Smooth muscle cell (in vitro differentiated cells): ENCODE measurements at regions not wholly inside any gene's neighbourhood (a gene's known extent, or its start where the extent isn't known, plus 50 kb on each side); places are given as distances from the start of the nearest gene placed in this dataset.

Experiments
- DNase-seq: peaks from one replicate; lab custom pipeline; 2025; ENCODE audit not compliant: unreplicated experiment; lab: John Stamatoyannopoulos, UW
- H2AFZ ChIP-seq: fragments of 200-600 bp; sonication (generic); 2 replicates; pipeline ENCODE4 v1.6.0; 2016; ENCODE audit warnings: antibody characterized with exemption, low read depth, mild to moderate bottlenecking
- H3F3A ChIP-seq: fragments of 200-600 bp; sonication (generic); 2 replicates; pipeline ENCODE4 v1.6.0; 2017; ENCODE audit warnings: antibody characterized with exemption, low read depth
- H3K27ac ChIP-seq: fragments of 200-600 bp; sonication (generic); 2 replicates; pipeline ENCODE4 v1.5.1; 2016; ENCODE audit warnings: low read depth, mild to moderate bottlenecking
- H3K27me3 ChIP-seq: fragments of 200-600 bp; sonication (generic); 2 replicates; pipeline ENCODE4 v1.6.1; 2016; ENCODE audit warnings: low read depth, mild to moderate bottlenecking
- H3K36me3 ChIP-seq: fragments of 200-600 bp; sonication (generic); 2 replicates; pipeline ENCODE4 v1.5.1; 2016; ENCODE audit warnings: low read depth
- H3K4me1 ChIP-seq: fragments of 200-600 bp; sonication (generic); 2 replicates; pipeline ENCODE4 v1.5.1; 2016; ENCODE audit warnings: low read depth
- H3K4me2 ChIP-seq: fragments of 200-600 bp; sonication (generic); 2 replicates; pipeline ENCODE4 v1.6.0; 2016; ENCODE audit warnings: mild to moderate bottlenecking
- H3K4me3 ChIP-seq: fragments of 200-600 bp; sonication (generic); 2 replicates; pipeline ENCODE4 v1.5.1; 2016; ENCODE audit warnings: mild to moderate bottlenecking
- H3K79me2 ChIP-seq: fragments of 200-600 bp; sonication (generic); 2 replicates; pipeline ENCODE4 v1.6.0; 2016; ENCODE audit warnings: low read depth, mild to moderate bottlenecking
- H3K9ac ChIP-seq: fragments of 200-600 bp; sonication (generic); 2 replicates; pipeline ENCODE4 v1.6.0; 2016; ENCODE audit warnings: low read depth
- H3K9me3 ChIP-seq: fragments of 200-600 bp; sonication (generic); replicated peaks from 2 replicates; pipeline ENCODE4 v1.5.1; 2016; ENCODE audit warnings: low read depth
- H4K20me1 ChIP-seq: fragments of 200-600 bp; sonication (generic); 2 replicates; pipeline ENCODE4 v1.6.0; 2016; ENCODE audit warnings: low read depth
- CTCF ChIP-seq: fragments of 200-600 bp; sonication (generic); IDR thresholded peaks from 2 replicates; pipeline ENCODE4 v1.5.1; 2017; ENCODE audit warnings: borderline replicate concordance, mild to moderate bottlenecking, antibody characterized with exemption; ENCODE audit not compliant: insufficient read depth, poor library complexity, severe bottlenecking
- WGBS: methylation state at CpG from one replicate; pipeline ENCODE4 v1.1.7; 2016; ENCODE audit warnings: low lambda C conversion rate; 5-methylcytosine and 5-hydroxymethylcytosine counted together

- no peaks in the 10 kb centered on the region for H3K27me3 ChIP-seq
- no peak overlapping the region for H3K4me2 ChIP-seq
- no peaks in the 10 kb centered on the region for H3K36me3 ChIP-seq
- TF ChIP-seq CTCF: no peak
- H3K27ac ChIP-seq: no peak overlapping the region
- no peaks in the 10 kb centered on the region for H3K79me2 ChIP-seq
- DNase-seq: no peak
- no peaks in the 10 kb centered on the region for H4K20me1 ChIP-seq
- H3K4me3 ChIP-seq: no peak overlapping the region
- WGBS: 81% methylated on average over 4 of the region's 4 CpGs
- H3K4me1 ChIP-seq: no peaks in the 10 kb centered on the region
- no peak overlapping the region for H2AFZ ChIP-seq
- H3F3A ChIP-seq: no peaks in the 10 kb centered on the region
- H3K9ac ChIP-seq: no peak overlapping the region
- no peaks in the 10 kb centered on the region for H3K9me3 ChIP-seq
Observed at GRCh38 chr18:64365106-64365505, 216.2 kb upstream of the LINC00305 start.

DNA sequence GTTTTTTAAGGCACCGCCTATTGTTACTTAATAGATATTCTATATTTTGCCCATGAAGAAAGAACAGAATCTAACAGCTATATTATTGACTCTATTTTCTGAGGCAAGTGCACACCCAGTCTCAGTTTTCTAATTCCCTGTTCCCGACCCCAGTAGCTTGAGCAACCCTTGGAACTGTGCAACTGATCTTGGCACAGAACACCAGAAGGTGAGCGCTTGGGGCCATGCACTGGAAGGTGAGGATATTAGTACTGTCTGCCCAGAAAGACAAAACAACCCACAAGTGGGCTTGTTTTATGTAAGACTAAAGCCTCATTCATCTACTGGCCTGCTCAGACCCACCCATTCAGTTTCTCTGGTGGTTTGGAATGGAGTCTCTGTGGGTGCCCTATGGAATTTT is 188.8 kb upstream of the LINC00305 start:
- no peak for TF ChIP-seq CTCF
- Histone ChIP-seq H3K79me2 (no peaks in the 10 kb centered on the region), H3K9me3 (no peaks in the 10 kb centered on the region), H2AFZ (no peak overlapping the region), H3F3A (no peaks in the 10 kb centered on the region), H3K4me3 (no peak overlapping the region), H3K36me3 (no peaks in the 10 kb centered on the region), H3K4me1 (no peaks in the 10 kb centered on the region), H4K20me1 (no peaks in the 10 kb centered on the region), H3K9ac (no peak overlapping the region), H3K27me3 (no peaks in the 10 kb centered on the region), H3K27ac (no peak overlapping the region), H3K4me2 (no peak overlapping the region)
- 96% methylated on average over 3 of the region's 3 CpGs for WGBS
- DNase-seq: no peak

DNA sequence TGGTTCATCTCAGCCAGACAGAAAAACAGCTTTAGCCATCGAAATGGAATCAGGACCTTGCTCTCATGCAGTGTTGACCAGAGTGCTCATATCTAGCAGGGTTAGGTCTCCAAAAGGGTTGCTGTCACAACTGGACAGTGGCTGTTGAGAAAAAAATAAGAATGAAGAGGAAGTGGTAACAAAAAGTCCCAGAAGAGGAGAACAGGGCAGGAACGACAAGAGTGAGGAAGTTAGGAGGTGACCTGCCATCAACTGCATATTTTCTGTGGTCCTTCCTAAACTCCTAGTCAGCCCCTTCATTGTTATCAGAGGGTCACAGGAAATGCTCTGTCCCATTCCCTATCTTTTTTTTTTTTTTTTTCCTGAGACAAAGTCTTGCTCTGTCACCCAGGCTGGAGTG is 188.1 kb upstream of the LINC00305 start:
- no peaks in the 10 kb centered on the region for H4K20me1 ChIP-seq
- H3K79me2 ChIP-seq: no peaks in the 10 kb centered on the region
- no peak overlapping the region for H3K27ac ChIP-seq
- H3F3A ChIP-seq: no peaks in the 10 kb centered on the region
- no peak for DNase-seq
- H3K9ac ChIP-seq: no peak overlapping the region
- H3K9me3 ChIP-seq: no peaks in the 10 kb centered on the region
- no peak overlapping the region for H3K4me2 ChIP-seq
- H3K4me1 ChIP-seq: no peaks in the 10 kb centered on the region
- WGBS: 70% methylated on average over 2 of the region's 2 CpGs
- TF ChIP-seq CTCF: no peak
- H3K4me3 ChIP-seq: no peak overlapping the region
- H3K27me3 ChIP-seq: no peaks in the 10 kb centered on the region
- H3K36me3 ChIP-seq: no peaks in the 10 kb centered on the region
- H2AFZ ChIP-seq: no peak overlapping the region

DNA sequence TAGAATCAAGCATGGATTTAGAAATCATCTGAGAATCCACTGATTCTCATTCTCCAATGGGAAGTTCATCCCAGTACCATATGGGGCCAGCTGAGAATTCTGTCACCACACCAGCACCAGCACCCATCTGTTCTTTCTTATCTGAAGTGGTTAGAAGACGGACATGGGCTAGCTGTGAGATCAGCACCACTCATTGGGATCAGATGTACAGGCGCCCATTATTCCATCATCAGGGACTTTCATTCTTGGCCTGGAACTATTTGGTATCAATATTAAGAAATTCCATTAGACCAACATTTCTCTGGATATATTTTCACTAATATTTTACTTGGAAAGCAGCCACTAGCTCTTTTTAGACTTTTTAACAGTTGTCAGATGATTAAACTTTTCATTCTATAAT is 185.9 kb upstream of the LINC00305 start:
- DNase-seq: no peak
- no peak for TF ChIP-seq CTCF
- no peak overlapping the region for H3K9ac ChIP-seq
- H3K4me2 ChIP-seq: no peak overlapping the region
- no peaks in the 10 kb centered on the region for H3K27me3 ChIP-seq
- 81% methylated on average over 2 of the region's 2 CpGs for WGBS
- no peak overlapping the region for H3K4me3 ChIP-seq
- H3K27ac ChIP-seq: no peak overlapping the region
- H2AFZ ChIP-seq: no peak overlapping the region
- H3K36me3 ChIP-seq: no peaks in the 10 kb centered on the region
- H3K79me2 ChIP-seq: no peaks in the 10 kb centered on the region
- H3K4me1 ChIP-seq: no peaks in the 10 kb centered on the region
- no peaks in the 10 kb centered on the region for H3K9me3 ChIP-seq
- no peaks in the 10 kb centered on the region for H3F3A ChIP-seq
- no peaks in the 10 kb centered on the region for H4K20me1 ChIP-seq
